ENCODE measurements at regions not wholly inside any gene's neighbourhood (a gene's known extent, or its start where the extent isn't known, plus 50 kb on each side); places are given as distances from the start of the nearest gene placed in this dataset.

- POLR2A ChIA-PET: no interaction called here
- no peak for TF ChIP-seq CTCF (IDR thresholded peaks at IDR 0.05)
These were observed 61.3 kb upstream of the WAC start for GRCh38 chr10:28471652-28472050.

GRCh38 chr10:28478646-28479045, 54.3 kb upstream of the WAC start:
- Mint-ChIP-seq H3K27ac (no peak overlapping the region), H3K27me3 (peaks cover 11% of the 10 kb centered on the region), H3K36me3 (ENCODE audit: low read depth) (no peaks in the 10 kb centered on the region), H3K9me3 (no peaks in the 10 kb centered on the region), H3K4me3 (no peak overlapping the region), H3K4me1 (ENCODE audit: low read depth) (no peaks in the 10 kb centered on the region)
- H3K36me3 ChIP-seq (ENCODE audit: insufficient read depth, low read length): no peaks in the 10 kb centered on the region
- intact Hi-C loops (cut with DNase I, micrococcal nuclease): no loop called here
- no peaks in the 10 kb centered on the region for H3K9me3 ChIP-seq (ENCODE audit: control insufficient read depth in 1 of 2, insufficient read depth in 1 of 2, low read length in 2 of 2)
- ChIA-PET POLR2A (no interaction called here), CTCF (no interaction called here)
- ATAC-seq (ENCODE audit: poor library complexity) (no peak), DNase-seq (no peak)
- H3K4me3 ChIP-seq (ENCODE audit: low read length): no peak overlapping the region
- no peak overlapping the region for H3K27ac ChIP-seq (ENCODE audit: low read depth in 1 of 2, low read length in 2 of 2)
- TF ChIP-seq CTCF (IDR thresholded peaks at IDR 0.05): no peak
- peaks cover 0 to 3% of the 10 kb centered on the region in 2 experiments for H3K27me3 ChIP-seq (ENCODE audit: control insufficient read depth in 1 of 2, insufficient read depth in 2 of 2, low read length in 2 of 2)
- no peaks in the 10 kb centered on the region for H3K4me1 ChIP-seq (ENCODE audit: insufficient read depth, low read length)

More at GRCh38 chr10:28471652-28472050, 61.3 kb upstream of the WAC start:
- H3K4me3 Mint-ChIP-seq: no peak overlapping the region
- no peaks in the 10 kb centered on the region for H3K36me3 Mint-ChIP-seq (ENCODE audit: low read depth)
- H3K27me3 Mint-ChIP-seq: peaks cover 4% of the 10 kb centered on the region
- H3K4me1 Mint-ChIP-seq (ENCODE audit: low read depth): no peaks in the 10 kb centered on the region
- H3K9me3 Mint-ChIP-seq: no peaks in the 10 kb centered on the region
- H3K9me3 ChIP-seq (ENCODE audit: control insufficient read depth in 1 of 2, insufficient read depth in 1 of 2, low read length in 2 of 2): no peaks in the 10 kb centered on the region
- H3K36me3 ChIP-seq (ENCODE audit: insufficient read depth, low read length): no peaks in the 10 kb centered on the region
- no peak overlapping the region for H3K27ac Mint-ChIP-seq
- ATAC-seq (ENCODE audit: poor library complexity): no peak
- H3K4me3 ChIP-seq (ENCODE audit: low read length): no peak overlapping the region
- H3K27me3 ChIP-seq (ENCODE audit: control insufficient read depth in 1 of 2, insufficient read depth in 2 of 2, low read length in 2 of 2): no peaks in the 10 kb centered on the region
- intact Hi-C loops (cut with DNase I, micrococcal nuclease): no loop called here
- H3K27ac ChIP-seq (ENCODE audit: low read depth in 1 of 2, low read length in 2 of 2): no peak overlapping the region
- no peak for DNase-seq
- H3K4me1 ChIP-seq (ENCODE audit: insufficient read depth, low read length): no peaks in the 10 kb centered on the region
- CTCF ChIA-PET: no interaction called here

GRCh38 chr10:28479425-28479865, 53.5 kb upstream of the WAC start:
- Histone ChIP-seq H3K27me3 (ENCODE audit: control insufficient read depth in 1 of 2, insufficient read depth in 2 of 2, low read length in 2 of 2) (peaks cover 0 to 3% of the 10 kb centered on the region in 2 experiments), H3K27ac (ENCODE audit: low read depth in 1 of 2, low read length in 2 of 2) (no peak overlapping the region), H3K4me3 (ENCODE audit: low read length) (no peak overlapping the region), H3K4me1 (ENCODE audit: insufficient read depth, low read length) (no peaks in the 10 kb centered on the region), H3K36me3 (ENCODE audit: insufficient read depth, low read length) (no peaks in the 10 kb centered on the region), H3K9me3 (ENCODE audit: control insufficient read depth in 1 of 2, insufficient read depth in 1 of 2, low read length in 2 of 2) (no peaks in the 10 kb centered on the region)
- no peaks in the 10 kb centered on the region for H3K36me3 Mint-ChIP-seq (ENCODE audit: low read depth)
- H3K27me3 Mint-ChIP-seq: peaks cover 11% of the 10 kb centered on the region
- ATAC-seq (ENCODE audit: poor library complexity) (no peak), DNase-seq (no peak)
- ChIA-PET CTCF (no interaction called here), POLR2A (no interaction called here)
- intact Hi-C loops (cut with DNase I, micrococcal nuclease): no loop called here
- H3K27ac Mint-ChIP-seq: no peak overlapping the region
- H3K9me3 Mint-ChIP-seq: no peaks in the 10 kb centered on the region
- no peak overlapping the region for H3K4me3 Mint-ChIP-seq
- H3K4me1 Mint-ChIP-seq (ENCODE audit: low read depth): no peaks in the 10 kb centered on the region
- TF ChIP-seq CTCF (IDR thresholded peaks at IDR 0.05): no peak

All from CD4-positive, alpha-beta T cell (primary cell).